GM10266 (cell line): ENCODE measurements at regions not wholly inside any gene's neighbourhood (a gene's known extent, or its start where the extent isn't known, plus 50 kb on each side); places are given as distances from the start of the nearest gene placed in this dataset.

Experiments
- DNase-seq: peaks from one replicate; pipeline ENCODE4 v3.0.0; 2012; ENCODE audit errors: extremely low spot score
- TF ChIP-seq, protein P1 (sequence below): IDR thresholded peaks from 2 replicates; pipeline ENCODE4 v1.5.1; 2012; ENCODE audit warnings: mild to moderate bottlenecking, low read depth; ENCODE audit not compliant: control insufficient read depth, insufficient read depth; ENCODE audit errors: missing control alignments

DNA sequence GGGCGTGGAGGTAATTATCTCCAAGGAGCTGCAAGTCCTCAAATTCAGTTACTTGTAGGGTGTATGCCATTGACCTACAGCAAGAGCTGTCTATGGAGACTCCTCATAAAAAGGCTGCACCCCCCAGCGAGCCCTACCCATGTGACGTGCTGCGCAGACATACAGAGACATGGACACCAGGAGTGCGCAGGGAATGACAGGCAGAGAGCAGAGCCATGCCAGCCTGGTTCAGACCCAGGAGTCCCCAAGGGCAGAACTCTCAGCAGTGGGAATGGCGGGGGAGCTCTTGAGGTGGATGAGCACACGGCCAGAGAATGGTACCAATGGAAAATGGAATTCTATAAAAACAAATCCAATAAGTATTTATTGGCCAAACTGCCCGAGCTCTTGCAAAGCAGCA is 310.1 kb downstream of the MYCN start:
- no peak for DNase-seq
- TF ChIP-seq, protein P1, sequence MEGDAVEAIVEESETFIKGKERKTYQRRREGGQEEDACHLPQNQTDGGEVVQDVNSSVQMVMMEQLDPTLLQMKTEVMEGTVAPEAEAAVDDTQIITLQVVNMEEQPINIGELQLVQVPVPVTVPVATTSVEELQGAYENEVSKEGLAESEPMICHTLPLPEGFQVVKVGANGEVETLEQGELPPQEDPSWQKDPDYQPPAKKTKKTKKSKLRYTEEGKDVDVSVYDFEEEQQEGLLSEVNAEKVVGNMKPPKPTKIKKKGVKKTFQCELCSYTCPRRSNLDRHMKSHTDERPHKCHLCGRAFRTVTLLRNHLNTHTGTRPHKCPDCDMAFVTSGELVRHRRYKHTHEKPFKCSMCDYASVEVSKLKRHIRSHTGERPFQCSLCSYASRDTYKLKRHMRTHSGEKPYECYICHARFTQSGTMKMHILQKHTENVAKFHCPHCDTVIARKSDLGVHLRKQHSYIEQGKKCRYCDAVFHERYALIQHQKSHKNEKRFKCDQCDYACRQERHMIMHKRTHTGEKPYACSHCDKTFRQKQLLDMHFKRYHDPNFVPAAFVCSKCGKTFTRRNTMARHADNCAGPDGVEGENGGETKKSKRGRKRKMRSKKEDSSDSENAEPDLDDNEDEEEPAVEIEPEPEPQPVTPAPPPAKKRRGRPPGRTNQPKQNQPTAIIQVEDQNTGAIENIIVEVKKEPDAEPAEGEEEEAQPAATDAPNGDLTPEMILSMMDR: no peak

DNA sequence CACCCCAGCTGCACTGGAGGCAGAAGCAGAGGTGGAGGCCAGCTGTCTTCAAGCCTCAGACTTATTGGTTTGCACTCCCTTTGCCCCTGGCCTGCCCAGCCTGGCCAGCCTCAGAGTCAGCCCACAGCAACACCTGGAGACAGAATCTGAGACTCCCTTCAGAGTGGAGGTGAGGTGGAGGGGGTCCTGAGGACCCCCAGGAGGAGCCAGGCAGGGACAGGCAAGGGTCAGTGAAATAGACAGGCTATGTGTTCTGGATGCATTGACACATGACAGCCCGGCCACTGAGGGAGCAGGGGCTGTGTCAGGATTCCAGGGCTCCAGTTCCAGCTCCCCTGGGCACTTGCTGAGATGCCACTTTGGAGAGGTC is 309.7 kb downstream of the MYCN start:
- DNase-seq: no peak
- TF ChIP-seq, protein P1: no peak

DNA sequence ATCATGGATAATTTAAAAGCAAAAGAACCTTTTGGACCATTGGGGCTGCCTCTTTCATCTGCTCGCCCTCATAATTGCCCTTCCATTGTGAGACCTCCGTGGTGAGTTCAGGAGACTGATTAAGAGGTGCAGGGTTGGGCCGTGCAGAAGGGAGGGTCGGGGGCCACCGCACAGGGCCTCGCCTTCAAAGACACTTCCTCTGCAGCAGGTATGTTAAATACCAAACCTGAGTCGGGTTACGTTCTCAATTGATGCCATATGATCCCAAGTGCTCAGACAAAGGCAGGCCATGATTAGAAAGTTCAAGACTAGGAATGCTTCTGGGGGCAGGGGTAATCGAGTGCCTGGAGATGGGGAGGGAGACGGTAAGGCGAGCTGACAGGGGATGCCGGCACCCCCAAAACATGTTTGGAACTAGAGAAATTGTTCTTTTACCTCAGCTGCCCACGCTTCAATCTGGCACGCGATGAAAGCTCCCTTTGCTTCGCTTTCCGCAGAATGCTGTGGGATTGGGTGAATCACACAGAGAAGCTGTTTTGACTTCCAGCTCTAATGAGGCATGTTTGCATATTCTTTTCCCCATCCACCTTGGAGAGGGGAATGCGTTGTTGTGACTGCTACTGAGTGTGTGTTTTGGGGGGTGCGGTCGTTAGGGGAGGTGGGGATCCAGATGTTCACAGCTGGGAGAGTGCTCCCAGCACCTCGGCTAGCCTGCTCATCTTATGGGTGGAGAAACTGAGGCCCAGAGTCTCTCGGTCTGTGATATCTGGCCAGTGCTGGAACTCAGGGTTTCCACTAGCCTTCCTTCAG is 309.1 kb downstream of the MYCN start:
- TF ChIP-seq, protein P1: no peak
- no peak for DNase-seq

DNA sequence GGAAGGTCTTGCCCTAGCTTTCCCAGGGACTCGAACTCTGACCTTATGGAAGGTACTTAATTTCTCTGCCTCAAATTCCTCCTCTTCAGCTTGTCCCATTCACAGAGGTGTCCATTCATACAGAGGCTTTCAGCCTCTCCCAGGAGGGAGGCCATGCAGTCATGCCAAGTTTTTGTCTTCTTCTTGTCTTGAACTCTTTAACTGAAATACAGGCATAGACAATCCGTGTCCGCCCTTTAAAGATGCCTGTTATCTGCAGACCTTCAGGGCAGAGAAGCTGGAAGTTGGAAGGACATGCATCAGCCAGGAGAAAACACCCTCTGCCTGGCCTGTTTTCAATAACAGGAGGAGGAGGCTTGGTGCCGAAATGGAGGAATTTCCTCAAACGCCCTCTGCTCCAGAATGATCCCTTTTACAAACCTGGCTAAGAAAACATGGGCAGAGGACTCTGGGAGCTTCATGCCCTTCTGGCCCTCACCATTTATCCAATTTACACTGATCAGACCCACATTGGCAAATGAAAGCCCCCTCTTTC is 308.3 kb downstream of the MYCN start:
- TF ChIP-seq, protein P1: no peak
- no peak for DNase-seq

DNA sequence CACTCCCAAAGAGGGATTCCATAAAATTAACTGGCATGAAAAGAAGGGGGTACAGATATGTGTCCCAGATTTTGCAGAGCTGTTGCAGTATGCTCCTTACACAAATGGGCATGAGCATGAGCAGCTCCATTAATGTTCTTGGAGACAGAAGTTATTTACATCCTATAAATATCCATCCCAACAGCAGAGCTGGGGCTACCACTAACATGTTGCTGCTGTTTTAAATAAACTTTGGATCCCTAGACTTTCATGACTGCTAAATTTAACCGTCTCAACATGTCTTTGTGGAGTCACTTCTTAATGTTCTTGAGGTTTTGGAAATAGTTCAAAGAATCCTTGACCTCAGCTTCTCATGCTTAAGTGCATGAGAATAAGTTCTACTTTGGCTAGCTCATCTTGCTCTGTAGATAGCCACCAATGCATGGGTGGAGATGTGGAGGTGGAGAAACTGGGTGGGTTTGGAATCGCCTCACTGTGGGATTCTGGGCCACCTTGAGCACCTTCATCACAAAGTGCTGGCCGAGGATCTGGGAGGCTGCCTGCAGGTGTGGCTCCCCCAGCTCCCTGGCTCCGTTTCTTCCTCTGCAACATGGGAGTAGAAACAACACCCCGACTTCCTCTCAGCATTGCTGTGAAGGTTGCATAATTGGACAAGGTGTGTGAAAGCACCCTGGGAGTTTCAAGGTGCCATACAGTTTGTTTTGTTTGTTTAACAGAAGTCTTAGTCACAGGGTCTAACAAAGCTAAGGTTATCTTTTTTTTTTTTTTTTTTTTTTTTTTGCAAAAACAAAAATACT is 307.2 kb downstream of the MYCN start:
- TF ChIP-seq, protein P1: no peak
- no peak for DNase-seq

DNA sequence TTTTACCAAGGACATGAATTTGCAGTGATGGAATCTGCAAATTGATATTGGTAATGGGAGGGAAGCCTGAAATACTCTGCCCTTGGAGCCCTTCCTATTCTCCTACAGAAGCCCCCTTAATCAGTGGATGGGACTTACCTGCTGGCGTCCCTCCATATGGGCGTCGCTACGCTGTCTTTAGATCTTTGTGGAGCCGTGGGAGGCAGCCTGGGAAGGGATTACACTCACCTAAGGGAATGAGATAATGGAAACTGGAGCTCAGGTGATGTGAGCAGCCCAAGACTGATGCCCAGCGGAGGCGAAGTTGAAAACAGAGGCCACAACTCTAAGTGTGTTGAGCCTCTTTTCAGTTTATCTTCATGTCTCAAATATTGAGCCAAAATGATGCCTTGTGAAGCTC is 306.6 kb downstream of the MYCN start:
- no peak for DNase-seq
- TF ChIP-seq, protein P1: no peak
